Liver (tissue), 8 donors: ENCODE measurements at regions not wholly inside any gene's neighbourhood (a gene's known extent, or its start where the extent isn't known, plus 50 kb on each side); places are given as distances from the start of the nearest gene placed in this dataset.

Experiments used
- DNase-seq: peaks from one replicate; pipeline ENCODE4 v3.0.0-alpha.2; 2017; ENCODE audit warnings: low spot score
- H3K27ac ChIP-seq, 2 donors: one replicate each; pipeline ENCODE4 v1.7.0; 2013; ENCODE audit warnings: inconsistent platforms in 2 of 2, low read length in 2 of 2, control low read depth in 1 of 2, low read depth in 1 of 2, mild to moderate bottlenecking in 1 of 2
- H3K27me3 ChIP-seq, 4 donors: one replicate each; pipeline versions ENCODE4 v1.6.1 to v1.7.0; 2013; ENCODE audit warnings: low read length in 3 of 4, inconsistent platforms in 1 of 4, mild to moderate bottlenecking in 1 of 4, moderate library complexity in 1 of 4; ENCODE audit not compliant: control insufficient read depth in 4 of 4, insufficient read depth in 4 of 4
- H3K36me3 ChIP-seq, 4 donors: one replicate each; pipeline versions ENCODE4 v1.6.1 to v1.7.0; 2013; ENCODE audit warnings: low read length in 3 of 4, mild to moderate bottlenecking in 3 of 4, low read depth in 1 of 4, moderate library complexity in 1 of 4; ENCODE audit not compliant: control insufficient read depth in 4 of 4, insufficient read depth in 3 of 4
- H3K4me1 ChIP-seq, 4 donors: one replicate each; pipeline versions ENCODE4 v1.6.1 to v1.7.0; 2013; ENCODE audit warnings: low read length in 3 of 4, mild to moderate bottlenecking in 3 of 4, moderate library complexity in 1 of 4; ENCODE audit not compliant: control insufficient read depth in 4 of 4, insufficient read depth in 4 of 4
- H3K4me3 ChIP-seq, 3 donors: one replicate each; pipeline versions ENCODE4 v1.6.1 to v1.7.0; 2013; ENCODE audit warnings: low read length in 3 of 3, control low read depth in 1 of 3, low read depth in 1 of 3, mild to moderate bottlenecking in 1 of 3
- H3K9ac ChIP-seq, 2 donors: one replicate each; pipeline ENCODE4 v1.7.0; 2013; ENCODE audit warnings: low read length in 2 of 2, mild to moderate bottlenecking in 2 of 2, moderate library complexity in 2 of 2, control low read depth in 1 of 2, low read depth in 1 of 2
- H3K9me3 ChIP-seq, 4 donors: one replicate each; pipeline versions ENCODE4 v1.6.1 to v1.7.0; 2013; ENCODE audit warnings: low read length in 3 of 4; ENCODE audit not compliant: control insufficient read depth in 4 of 4
- ATF3 ChIP-seq: IDR thresholded peaks from 2 replicates; pipeline ENCODE4 v1.6.1; 2016; ENCODE audit warnings: antibody characterized with exemption
- CTCF ChIP-seq: fragments of 150-350 bp; IDR thresholded peaks from 2 replicates; pipeline ENCODE4 v1.5.1; 2017; ENCODE audit warnings: improper control_type of control experiment, low read depth, low read length; ENCODE audit not compliant: missing input control
- EGR1 ChIP-seq, 2 donors: IDR thresholded peaks; 2 replicates each; pipeline ENCODE4 v1.6.1; 2016 to 2018; ENCODE audit warnings: antibody characterized with exemption in 2 of 2, low read depth in 2 of 2
- FOXA1 ChIP-seq: IDR thresholded peaks from 2 replicates; pipeline ENCODE4 v1.6.1; 2016; ENCODE audit warnings: antibody characterized with exemption
- FOXA2 ChIP-seq: IDR thresholded peaks from 2 replicates; pipeline ENCODE4 v1.6.1; 2016; ENCODE audit warnings: antibody characterized with exemption
- GABPA ChIP-seq, 2 donors: IDR thresholded peaks in 1 of 2; conservative IDR thresholded peaks in 1 of 2; 2 replicates each; pipeline ENCODE4 v1.6.1; 2016; ENCODE audit warnings: antibody characterized with exemption in 2 of 2, mild to moderate bottlenecking in 1 of 2, moderate library complexity in 1 of 2
- HNF4A ChIP-seq, 2 donors: conservative IDR thresholded peaks; 2 replicates each; pipeline ENCODE4 v1.6.1; 2016; ENCODE audit warnings: antibody characterized with exemption in 2 of 2, mild to moderate bottlenecking in 2 of 2
- HNF4G ChIP-seq: IDR thresholded peaks from 2 replicates; pipeline ENCODE4 v1.6.1; 2016; ENCODE audit warnings: antibody characterized with exemption
- JUND ChIP-seq, 2 donors: IDR thresholded peaks; 2 replicates each; pipeline ENCODE4 v1.6.1; 2016; ENCODE audit warnings: antibody characterized with exemption in 2 of 2
- MAX ChIP-seq: IDR thresholded peaks from 2 replicates; pipeline ENCODE4 v1.6.1; 2016; ENCODE audit warnings: antibody characterized with exemption
- NR2F2 ChIP-seq: IDR thresholded peaks from 2 replicates; pipeline ENCODE4 v1.6.1; 2016; ENCODE audit warnings: antibody characterized with exemption
- RAD21 ChIP-seq, 2 donors: IDR thresholded peaks; 2 replicates each; pipeline ENCODE4 v1.6.1; 2016; ENCODE audit warnings: antibody characterized with exemption in 2 of 2, mild to moderate bottlenecking in 2 of 2
- REST ChIP-seq: IDR thresholded peaks from 2 replicates; pipeline ENCODE4 v1.6.1; 2016; ENCODE audit warnings: antibody characterized with exemption, mild to moderate bottlenecking
- RXRA ChIP-seq, 2 donors: IDR thresholded peaks; 2 replicates each; pipeline ENCODE4 v1.6.1; 2017 to 2018; ENCODE audit warnings: antibody characterized with exemption in 2 of 2, mild to moderate bottlenecking in 1 of 2
- SP1 ChIP-seq: IDR thresholded peaks from 2 replicates; pipeline ENCODE4 v1.6.1; 2018; ENCODE audit warnings: antibody characterized with exemption, mild to moderate bottlenecking
- TAF1 ChIP-seq: conservative IDR thresholded peaks from 2 replicates; pipeline ENCODE4 v1.6.1; 2016; ENCODE audit warnings: antibody characterized with exemption, mild to moderate bottlenecking
- YY1 ChIP-seq: IDR thresholded peaks from 2 replicates; pipeline ENCODE4 v1.6.1; 2016; ENCODE audit warnings: antibody characterized with exemption, mild to moderate bottlenecking
- ZBTB33 ChIP-seq: IDR thresholded peaks from 2 replicates; pipeline ENCODE4 v1.6.1; 2016; ENCODE audit warnings: antibody characterized with exemption
- WGBS: extraction: QIAGEN DNeasy Blood & Tissue Kit; methylation state at CpG from one replicate; pipeline ENCODE4 v1.1.7; 2013; 5-methylcytosine and 5-hydroxymethylcytosine counted together
- donor health status: healthy.
- donor health status: healthy.
- donor health status: healthy.
- donor health status: healthy.
- donor health status: healthy.

- Histone ChIP-seq H3K9me3 (no peaks in the 10 kb centered on the region), H3K9ac (no peak overlapping the region), H3K27ac (no peak overlapping the region), H3K36me3 (no peaks in the 10 kb centered on the region), H3K4me3 (no peak overlapping the region), H3K27me3 (no peaks in the 10 kb centered on the region), H3K4me1 (no peaks in the 10 kb centered on the region)
- DNase-seq, result no peak
- TF ChIP-seq CTCF (no peak), ATF3 (no peak), TAF1 (no peak), RXRA (IDR thresholded peaks at IDR 0.05) (no peak), RAD21 (IDR thresholded peaks at IDR 0.05) (no peak), HNF4G (no peak), HNF4A (conservative IDR thresholded peaks at IDR 0.05) (no peak), FOXA2 (no peak), YY1 (no peak), ZBTB33 (no peak), NR2F2 (no peak)
- 76% methylated on average over 2 of the region's 2 CpGs for WGBS
Observed at GRCh38 chr4:31422006-31422405, 701.8 kb downstream of the PCDH7 start.

GRCh38 chr4:31427691-31428090 lies 707.5 kb downstream of the PCDH7 start:
- no peak for DNase-seq
- 67% methylated on average over 3 of the region's 3 CpGs for WGBS
- Histone ChIP-seq H3K9me3 (no peaks in the 10 kb centered on the region), H3K9ac (no peak overlapping the region), H3K4me1 (no peaks in the 10 kb centered on the region), H3K36me3 (no peaks in the 10 kb centered on the region), H3K27me3 (no peaks in the 10 kb centered on the region), H3K4me3 (no peak overlapping the region), H3K27ac (no peak overlapping the region)
- TF ChIP-seq GABPA (IDR thresholded peaks at IDR 0.05 in 1 of 2, conservative IDR thresholded peaks at IDR 0.05 in 1 of 2) (no peak), ZBTB33 (no peak), CTCF (no peak), MAX (no peak), ATF3 (no peak), FOXA2 (no peak), TAF1 (no peak), RAD21 (IDR thresholded peaks at IDR 0.05) (no peak), FOXA1 (no peak), REST (no peak), EGR1 (IDR thresholded peaks at IDR 0.05; ENCODE audit: low read depth in 2 of 2) (no peak), SP1 (no peak), JUND (IDR thresholded peaks at IDR 0.05) (no peak), RXRA (IDR thresholded peaks at IDR 0.05) (no peak)
